Activated CD8-positive, alpha-beta memory T cell treated with anti-CD3 and anti-CD28 coated beads, Interleukin-2, amount 50 U/mL, for 48 hours (primary cell): ENCODE measurements at regions not wholly inside any gene's neighbourhood (a gene's known extent, or its start where the extent isn't known, plus 50 kb on each side); places are given as distances from the start of the nearest gene placed in this dataset.

Experiments
- DNase-seq: peaks from one replicate; pipeline ENCODE4 v3.0.0-alpha.2; 2020

DNA sequence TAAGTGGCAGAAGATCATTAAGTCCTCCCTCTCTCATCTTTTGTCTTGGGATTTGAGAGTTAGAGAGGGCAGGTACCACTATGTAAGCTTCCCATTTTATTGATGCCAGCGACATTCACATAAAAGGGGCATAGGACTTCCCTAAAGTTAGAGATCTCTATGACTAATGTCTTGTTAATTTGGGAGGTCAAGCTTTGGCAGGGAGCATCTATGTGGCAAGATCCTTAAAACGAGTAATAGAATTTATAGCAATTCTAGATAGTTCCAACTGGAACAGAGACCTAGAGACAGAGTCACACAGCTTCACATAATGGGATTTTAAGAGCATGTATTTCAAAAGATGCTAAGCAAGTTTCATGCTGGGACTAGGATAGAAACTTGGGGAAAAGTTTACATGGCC lies 308.0 kb downstream of the MAP2K6 start:
- no peak for DNase-seq

GRCh38 chr17:69723316-69723715 lies 308.8 kb downstream of the MAP2K6 start:
- no peak for DNase-seq

DNA sequence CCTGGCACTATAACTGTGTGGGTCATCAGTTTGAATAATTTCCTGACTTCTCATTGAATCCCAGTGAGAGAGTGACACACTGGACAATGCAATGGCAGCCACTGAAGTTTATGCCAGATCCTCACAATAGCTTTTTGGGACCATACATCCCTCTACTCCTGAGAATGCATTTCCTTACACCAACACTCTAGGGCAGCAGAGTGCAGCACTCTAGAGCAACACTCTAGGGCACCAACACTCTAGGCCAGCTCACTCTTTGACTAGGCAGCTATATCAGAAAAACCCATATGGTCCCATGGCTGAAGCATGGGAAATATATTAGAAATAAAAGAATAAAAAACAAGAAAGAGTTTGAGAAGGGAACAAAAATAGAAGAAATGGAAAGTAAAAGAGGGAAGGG lies 309.2 kb downstream of the MAP2K6 start:
- DNase-seq, result no peak

GRCh38 chr17:69724238-69724637 lies 309.7 kb downstream of the MAP2K6 start:
- no peak for DNase-seq

GRCh38 chr17:69725146-69725545 lies 310.6 kb downstream of the MAP2K6 start:
- DNase-seq, result no peak

DNA sequence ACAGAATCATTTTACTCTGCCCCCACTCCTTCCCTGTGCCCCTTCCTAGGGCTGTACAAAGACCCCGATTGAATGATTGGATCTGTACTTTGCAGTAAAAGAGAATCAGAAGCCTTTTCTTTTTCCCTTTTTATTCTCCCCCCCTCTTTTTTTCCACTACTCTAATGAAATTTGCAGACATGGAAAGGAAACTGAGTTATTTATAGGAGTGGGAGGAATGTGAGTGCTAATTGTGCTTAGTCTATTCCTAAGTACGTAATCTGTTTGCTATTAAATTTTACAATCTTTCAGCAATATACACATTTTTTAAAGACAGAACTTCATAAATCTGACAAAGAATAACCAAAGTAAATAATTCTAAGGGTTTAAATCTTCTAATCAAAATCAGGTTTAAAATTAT lies 314.3 kb downstream of the MAP2K6 start:
- no peak for DNase-seq

DNA sequence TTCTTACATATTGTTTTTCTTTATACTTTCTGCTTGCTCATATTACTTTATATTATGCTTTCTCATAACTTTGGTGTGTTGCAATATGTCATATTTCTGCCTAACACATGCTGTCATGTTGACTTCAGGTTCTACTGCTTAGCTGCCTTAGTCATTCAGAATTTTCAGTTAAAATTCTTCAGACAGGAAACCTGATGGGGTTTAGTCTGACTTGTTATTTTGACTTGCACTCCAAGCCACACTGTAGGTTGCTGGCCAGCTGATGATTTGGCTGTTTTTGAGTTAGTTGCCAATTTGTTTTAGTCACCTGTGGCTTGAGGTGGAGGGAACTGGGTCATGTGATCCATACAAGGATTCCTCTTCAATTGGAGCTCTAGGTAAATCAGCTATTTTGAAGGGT lies 315.4 kb downstream of the MAP2K6 start:
- no peak for DNase-seq

DNA sequence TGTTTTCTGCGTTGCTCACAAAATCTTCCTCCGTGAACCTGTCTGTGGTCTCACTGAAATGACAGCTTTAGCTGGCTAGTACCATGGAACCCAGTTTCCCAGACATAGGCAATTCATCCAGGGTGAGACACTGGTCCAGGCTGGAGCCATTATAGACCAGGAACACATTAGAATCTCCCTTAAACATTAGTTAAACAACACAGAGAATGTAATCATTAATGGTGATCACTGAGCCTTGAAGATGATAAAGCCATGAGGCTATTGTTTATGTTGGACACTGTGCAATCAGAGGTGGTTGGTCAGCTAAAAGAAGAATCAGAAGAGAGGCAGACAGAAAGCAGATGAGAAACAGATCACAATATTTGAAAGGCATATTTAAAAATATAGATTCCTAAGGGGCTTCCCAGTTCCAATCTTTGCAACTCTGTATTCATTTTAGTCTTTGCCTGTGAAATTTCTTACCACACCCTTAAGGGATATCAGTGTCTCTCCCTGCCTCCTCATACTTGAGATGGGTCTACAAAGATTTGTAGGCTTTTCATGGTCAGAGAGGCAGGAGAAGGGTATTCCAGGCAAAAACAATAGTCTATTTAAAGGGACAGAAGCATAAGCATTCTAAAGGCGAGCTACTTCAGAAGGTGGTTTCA lies 317.9 kb downstream of the MAP2K6 start:
- DNase-seq, result no peak

GRCh38 chr17:69733171-69734012 lies 318.9 kb downstream of the MAP2K6 start:
- DNase-seq, result no peak

GRCh38 chr17:69734656-69735055 lies 320.2 kb downstream of the MAP2K6 start:
- DNase-seq, result no peak

DNA sequence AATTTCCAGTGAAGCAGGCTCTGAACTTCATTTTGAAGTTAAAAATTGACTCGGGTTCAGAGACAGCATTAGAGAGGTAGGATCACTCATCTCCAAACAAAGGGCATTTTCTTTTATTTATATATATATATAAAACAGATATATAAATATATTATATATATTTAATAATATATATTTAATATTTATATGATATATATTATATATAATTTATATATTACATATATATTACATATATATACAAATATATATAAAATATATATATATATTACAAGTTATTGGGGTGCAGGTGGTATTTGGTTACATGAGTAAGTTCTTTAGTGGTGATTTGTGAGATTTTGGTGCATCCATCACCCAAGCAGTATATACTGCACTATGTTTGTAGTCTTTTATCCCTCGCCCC lies 320.8 kb downstream of the MAP2K6 start:
- no peak for DNase-seq

GRCh38 chr17:69743091-69743490 lies 328.6 kb downstream of the MAP2K6 start:
- DNase-seq, result no peak

- no peak for DNase-seq
These were observed 330.1 kb downstream of the MAP2K6 start for GRCh38 chr17:69744512-69745070.

DNA sequence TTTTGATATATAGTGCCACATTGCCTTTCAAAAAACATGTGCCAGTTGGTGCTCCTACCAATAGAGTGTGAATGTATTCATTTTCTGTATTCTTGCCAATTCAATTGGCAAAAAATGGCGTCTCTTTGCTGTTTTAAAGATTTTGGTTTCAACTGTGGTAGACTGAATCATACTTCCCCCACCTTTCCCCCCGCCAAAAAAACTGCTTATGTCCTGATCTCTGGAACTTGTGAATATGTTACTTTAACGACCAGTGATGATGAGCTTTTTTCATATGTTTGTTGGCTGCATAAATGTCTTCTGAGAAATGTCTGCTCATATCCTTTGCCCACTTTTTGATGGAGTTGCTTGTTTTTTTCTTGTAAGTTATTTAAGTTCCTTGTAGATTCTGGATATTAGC lies 325.1 kb upstream of the KCNJ16 start:
- DNase-seq, result no peak

DNA sequence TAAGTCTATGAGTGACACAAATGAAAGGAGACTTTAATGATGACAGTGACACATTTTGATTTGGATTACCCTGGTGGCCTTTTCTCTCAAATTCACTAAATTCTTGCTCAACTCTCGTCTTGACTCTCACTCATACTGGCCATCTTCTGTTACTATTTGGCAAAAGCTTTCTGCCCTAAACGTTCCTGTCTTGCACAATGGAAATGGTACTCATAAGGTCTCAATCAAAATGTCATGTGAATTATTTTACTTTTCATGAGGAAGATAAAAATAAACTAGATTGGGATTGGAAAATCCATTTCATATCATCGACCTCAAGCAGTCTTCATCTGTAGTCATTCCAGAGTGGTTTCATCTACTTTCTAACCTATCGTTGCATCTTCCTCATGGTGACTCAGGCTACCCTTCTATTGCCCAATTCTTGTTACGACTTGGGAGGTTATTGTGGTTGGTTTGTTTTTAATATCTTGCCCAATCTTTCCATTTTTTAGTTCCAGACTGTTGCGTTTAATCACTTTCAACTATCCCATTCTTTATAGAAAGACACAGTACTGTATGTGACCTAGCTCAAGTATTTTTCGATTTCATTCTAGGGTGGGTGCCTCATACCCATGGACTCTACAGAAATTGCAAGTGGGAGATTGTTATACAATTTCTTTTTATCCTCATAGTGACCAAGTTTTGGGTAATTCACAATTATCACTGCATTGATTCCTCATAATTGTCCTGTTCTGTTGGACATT lies 317.2 kb upstream of the KCNJ16 start:
- no peak for DNase-seq

DNA sequence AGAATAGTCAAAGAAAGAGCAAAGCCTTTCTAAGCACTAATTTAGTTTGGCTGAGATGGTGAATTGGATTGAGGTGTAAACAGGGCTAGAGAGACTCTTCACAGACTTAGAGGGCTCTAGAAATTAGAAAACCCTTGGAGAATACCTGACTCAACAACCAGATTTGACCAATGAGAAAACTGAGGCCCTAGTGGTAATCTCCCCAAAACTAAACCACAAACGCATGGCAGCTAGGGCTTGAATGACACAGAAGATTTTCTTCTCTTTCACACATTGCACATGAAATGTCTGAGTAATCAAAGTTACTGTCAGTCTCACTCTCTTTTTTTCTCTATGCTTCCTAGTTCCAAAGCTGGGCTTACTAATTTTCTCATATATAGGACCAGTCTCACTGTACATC lies 314.5 kb upstream of the KCNJ16 start:
- no peak for DNase-seq

DNA sequence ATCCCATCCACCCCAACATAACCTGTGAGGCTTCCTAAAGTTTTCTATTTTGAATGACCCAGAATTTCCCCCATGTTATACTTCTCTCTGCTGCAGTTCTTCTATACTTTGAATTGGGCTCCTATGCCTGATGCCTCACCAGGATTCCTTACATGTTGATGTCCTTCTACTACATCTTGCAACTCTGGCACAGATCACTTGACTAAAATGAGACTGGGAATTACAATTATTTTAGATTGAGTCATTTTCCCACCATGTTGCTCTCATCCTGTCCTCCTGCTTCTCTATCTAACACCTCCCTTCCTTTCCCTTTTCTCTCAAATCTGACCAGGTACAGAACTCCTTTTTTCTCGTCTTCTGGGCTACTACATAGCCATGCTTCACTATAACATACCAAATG lies 314.0 kb upstream of the KCNJ16 start:
- no peak for DNase-seq

GRCh38 chr17:69761767-69762321 lies 313.2 kb upstream of the KCNJ16 start:
- no peak for DNase-seq

GRCh38 chr17:69762359-69762758 lies 312.7 kb upstream of the KCNJ16 start:
- DNase-seq, result no peak

DNA sequence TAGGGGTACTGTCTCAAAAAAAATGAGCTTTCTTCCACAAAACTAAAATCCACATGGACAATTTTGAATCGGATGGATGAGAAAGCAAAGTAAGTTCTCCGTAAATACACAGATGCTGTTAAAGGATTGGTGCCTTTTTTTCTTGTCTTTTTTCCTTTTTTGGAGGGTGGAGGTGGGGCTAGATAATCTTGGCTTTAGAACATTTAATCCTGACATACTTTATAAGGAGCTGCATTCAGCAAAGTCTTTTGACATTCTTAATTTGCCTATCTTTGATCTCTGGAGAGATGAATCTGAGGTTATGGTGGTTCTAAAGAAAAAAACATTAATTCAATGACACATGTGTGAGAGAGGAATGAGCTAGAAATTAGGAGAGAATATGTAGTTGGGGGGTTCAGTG lies 312.3 kb upstream of the KCNJ16 start:
- DNase-seq, result no peak

DNA sequence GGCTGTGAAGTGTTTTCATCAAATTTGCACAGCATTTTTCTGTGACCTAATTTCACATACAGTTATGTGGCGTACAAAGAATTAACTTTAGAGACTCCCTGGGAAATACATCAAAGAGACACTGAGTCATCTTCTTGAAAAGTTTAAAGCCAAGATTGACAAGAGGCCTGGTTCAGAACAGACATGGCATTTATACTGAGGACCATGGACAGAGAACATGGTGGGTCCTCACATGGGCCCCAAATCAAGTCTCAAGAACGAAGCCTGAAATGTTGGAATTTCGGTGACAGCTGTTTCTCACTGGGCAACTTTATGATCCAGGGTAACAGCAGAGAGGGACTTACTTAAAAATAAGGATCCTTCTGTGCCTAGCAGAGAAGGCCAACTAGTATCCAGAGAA lies 311.5 kb upstream of the KCNJ16 start:
- DNase-seq, result no peak

GRCh38 chr17:69764146-69764545 lies 310.9 kb upstream of the KCNJ16 start:
- no peak for DNase-seq

DNA sequence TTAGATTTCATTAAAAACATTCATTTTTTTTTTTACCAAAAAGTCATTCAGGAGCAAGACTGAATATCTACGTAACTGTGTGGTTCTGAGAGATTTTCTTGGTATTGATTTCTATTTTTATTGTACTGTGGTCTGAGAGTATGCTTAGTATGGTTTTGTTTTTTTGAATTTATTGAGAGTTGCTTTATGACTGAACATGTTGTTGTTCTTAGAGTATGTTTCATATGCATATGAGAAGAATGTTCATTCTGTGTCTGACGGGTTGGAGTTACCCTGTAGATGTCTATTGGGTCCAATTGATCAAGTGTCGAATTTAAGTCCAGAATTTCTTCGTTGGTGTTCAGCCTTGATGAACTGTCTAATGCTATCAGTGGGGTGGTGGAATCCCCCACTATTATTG lies 306.0 kb upstream of the KCNJ16 start:
- DNase-seq, result no peak
